Neural cell (in vitro differentiated cells): ENCODE measurements at regions not wholly inside any gene's neighbourhood (a gene's known extent, or its start where the extent isn't known, plus 50 kb on each side); places are given as distances from the start of the nearest gene placed in this dataset.

Source experiments
- H2AFZ ChIP-seq: fragments of 200-600, 300-800 bp; sonication (generic), shearing (Covaris generic); 2 replicates; pipeline ENCODE4 v1.6.0; 2014; ENCODE audit warnings: low read depth, mild to moderate bottlenecking, antibody characterized with exemption, low read length, moderate library complexity
- H3F3A ChIP-seq: fragments of 200-600 bp; shearing (Covaris generic); 2 replicates; pipeline ENCODE4 v1.6.1; 2016; ENCODE audit warnings: mild to moderate bottlenecking, moderate library complexity, mixed read lengths, antibody characterized with exemption, low read length; ENCODE audit not compliant: insufficient read depth, poor library complexity, severe bottlenecking
- H3K27ac ChIP-seq: fragments of 200-600, 300-800 bp; sonication (generic), shearing (Covaris generic); 2 replicates; pipeline ENCODE4 v1.5.1; 2014; ENCODE audit warnings: mild to moderate bottlenecking, low read length, moderate library complexity
- H3K27me3 ChIP-seq: fragments of 300-800, 200-600 bp; sonication (generic), shearing (Covaris generic); 2 replicates; pipeline ENCODE4 v1.6.0; 2014; ENCODE audit warnings: mild to moderate bottlenecking, low read depth, low read length, moderate library complexity; ENCODE audit not compliant: insufficient read depth
- H3K36me3 ChIP-seq: fragments of 300-800, 200-600 bp; sonication (generic), shearing (Covaris generic); 2 replicates; pipeline ENCODE4 v1.5.1; 2014; ENCODE audit warnings: mild to moderate bottlenecking, antibody characterized with exemption, low read length, moderate library complexity; ENCODE audit not compliant: insufficient read depth
- H3K4me2 ChIP-seq: fragments of 300-800, 200-600 bp; sonication (generic), shearing (Covaris generic); 2 replicates; pipeline ENCODE4 v1.6.0; 2014; ENCODE audit warnings: mild to moderate bottlenecking, low read length
- H3K4me3 ChIP-seq: fragments of 300-800, 200-600 bp; sonication (generic), shearing (Covaris generic); 2 replicates; pipeline ENCODE4 v1.5.1; 2014; ENCODE audit warnings: mild to moderate bottlenecking, low read length, moderate library complexity
- H3K79me2 ChIP-seq: fragments of 200-600 bp; shearing (Covaris generic); replicated peaks from 2 replicates; pipeline ENCODE4 v1.6.0; 2014; ENCODE audit warnings: mild to moderate bottlenecking, low read length, moderate library complexity; ENCODE audit not compliant: insufficient read depth
- H3K9ac ChIP-seq: fragments of 300-800, 200-600 bp; sonication (generic), shearing (Covaris generic); 2 replicates; pipeline ENCODE4 v1.6.1; 2016; ENCODE audit warnings: mild to moderate bottlenecking, low read length, mixed read lengths
- H3K9me2 ChIP-seq: fragments of 200-600 bp; shearing (Covaris generic); 2 replicates; pipeline ENCODE4 v1.6.1; 2016; ENCODE audit warnings: mild to moderate bottlenecking, low read length, mixed read lengths; ENCODE audit not compliant: insufficient read depth
- H3K9me3 ChIP-seq: fragments of 200-600, 300-800 bp; sonication (generic), shearing (Covaris generic); 2 replicates; pipeline ENCODE4 v1.6.1; 2016; ENCODE audit warnings: mild to moderate bottlenecking, mixed run types, low read length, moderate library complexity, mixed read lengths
- H4K20me1 ChIP-seq: fragments of 200-600 bp; shearing (Covaris generic); 2 replicates; pipeline ENCODE4 v1.6.1; 2016; ENCODE audit warnings: mild to moderate bottlenecking, mixed run types; ENCODE audit not compliant: insufficient read depth
- EP300 ChIP-seq: fragments of 450-650 bp; conservative IDR thresholded peaks from 2 replicates; pipeline ENCODE4 v1.6.1; 2014; ENCODE audit warnings: antibody characterized with exemption, mild to moderate bottlenecking, moderate library complexity; ENCODE audit not compliant: poor library complexity, severe bottlenecking
- EZH2 ChIP-seq: fragments of 200-600, 300-800 bp; shearing (Covaris generic), sonication (generic); IDR thresholded peaks from 2 replicates; pipeline ENCODE4 v1.6.1; 2014; ENCODE audit warnings: antibody characterized with exemption, low read length, borderline replicate concordance, mild to moderate bottlenecking; ENCODE audit not compliant: insufficient read depth, poor library complexity, severe bottlenecking
- MXI1 ChIP-seq: fragments of 450-650 bp; conservative IDR thresholded peaks from 2 replicates; pipeline ENCODE4 v1.6.1; 2014; ENCODE audit warnings: antibody characterized with exemption, mild to moderate bottlenecking; ENCODE audit not compliant: poor library complexity, severe bottlenecking
- POLR2AphosphoS5 ChIP-seq: IDR thresholded peaks from 2 replicates; pipeline ENCODE4 v1.6.1; 2012
- RAD21 ChIP-seq: fragments of 450-650 bp; conservative IDR thresholded peaks from 2 replicates; pipeline ENCODE4 v1.6.1; 2014; ENCODE audit warnings: antibody characterized with exemption, mild to moderate bottlenecking, moderate library complexity
- SMC3 ChIP-seq: fragments of 450-650 bp; conservative IDR thresholded peaks from 2 replicates; pipeline ENCODE4 v1.6.1; 2014; ENCODE audit warnings: antibody characterized with exemption, mild to moderate bottlenecking, moderate library complexity; ENCODE audit not compliant: poor library complexity
- TAF1 ChIP-seq: IDR thresholded peaks from 2 replicates; pipeline ENCODE4 v1.6.1; 2012; ENCODE audit warnings: low read depth
- TF ChIP-seq, protein P1 (sequence below): fragments of 450-650 bp; IDR thresholded peaks from 2 replicates; pipeline ENCODE4 v1.5.1; 2014; ENCODE audit warnings: antibody characterized with exemption, mild to moderate bottlenecking, moderate library complexity; ENCODE audit not compliant: poor library complexity, severe bottlenecking
- TF ChIP-seq, protein P2 (sequence below): IDR thresholded peaks from 2 replicates; pipeline ENCODE4 v1.6.1; 2012; ENCODE audit warnings: borderline replicate concordance

DNA sequence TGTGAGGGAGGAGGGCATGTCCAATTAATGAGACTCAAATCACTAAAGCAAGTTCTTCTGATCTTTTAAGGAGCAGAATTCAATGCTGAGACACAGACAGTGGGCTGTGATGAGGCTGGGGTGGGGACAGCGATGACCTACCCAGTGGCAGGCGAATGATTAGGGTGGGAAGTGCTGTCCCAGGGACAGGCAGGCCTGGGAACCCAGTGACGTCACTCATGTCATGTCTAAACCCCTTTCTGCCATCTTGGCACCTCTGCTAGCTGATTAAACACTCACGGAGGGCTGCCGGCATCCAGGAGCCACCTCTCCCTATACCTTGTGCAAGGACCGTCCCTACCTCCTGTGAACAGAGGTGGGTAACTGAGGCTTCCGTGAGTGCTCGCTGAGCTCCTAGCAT is 1235.2 kb downstream of the TBC1D22A start:
- no peaks in the 10 kb centered on the region for H3K79me2 ChIP-seq
- no peak overlapping the region for H3K4me3 ChIP-seq
- no peaks in the 10 kb centered on the region for H3K27me3 ChIP-seq
- no peaks in the 10 kb centered on the region for H4K20me1 ChIP-seq
- no peak overlapping the region for H3K9ac ChIP-seq
- no peak overlapping the region for H2AFZ ChIP-seq
- no peaks in the 10 kb centered on the region for H3F3A ChIP-seq
- H3K9me3 ChIP-seq, result no peaks in the 10 kb centered on the region
- no peaks in the 10 kb centered on the region for H3K9me2 ChIP-seq
- no peaks in the 10 kb centered on the region for H3K36me3 ChIP-seq
- no peak overlapping the region for H3K4me2 ChIP-seq
- TF ChIP-seq, protein P1, sequence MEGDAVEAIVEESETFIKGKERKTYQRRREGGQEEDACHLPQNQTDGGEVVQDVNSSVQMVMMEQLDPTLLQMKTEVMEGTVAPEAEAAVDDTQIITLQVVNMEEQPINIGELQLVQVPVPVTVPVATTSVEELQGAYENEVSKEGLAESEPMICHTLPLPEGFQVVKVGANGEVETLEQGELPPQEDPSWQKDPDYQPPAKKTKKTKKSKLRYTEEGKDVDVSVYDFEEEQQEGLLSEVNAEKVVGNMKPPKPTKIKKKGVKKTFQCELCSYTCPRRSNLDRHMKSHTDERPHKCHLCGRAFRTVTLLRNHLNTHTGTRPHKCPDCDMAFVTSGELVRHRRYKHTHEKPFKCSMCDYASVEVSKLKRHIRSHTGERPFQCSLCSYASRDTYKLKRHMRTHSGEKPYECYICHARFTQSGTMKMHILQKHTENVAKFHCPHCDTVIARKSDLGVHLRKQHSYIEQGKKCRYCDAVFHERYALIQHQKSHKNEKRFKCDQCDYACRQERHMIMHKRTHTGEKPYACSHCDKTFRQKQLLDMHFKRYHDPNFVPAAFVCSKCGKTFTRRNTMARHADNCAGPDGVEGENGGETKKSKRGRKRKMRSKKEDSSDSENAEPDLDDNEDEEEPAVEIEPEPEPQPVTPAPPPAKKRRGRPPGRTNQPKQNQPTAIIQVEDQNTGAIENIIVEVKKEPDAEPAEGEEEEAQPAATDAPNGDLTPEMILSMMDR, result no peak
- TF ChIP-seq SMC3 (no peak), TAF1 (no peak), POLR2AphosphoS5 (no peak), RAD21 (no peak), EZH2 (no peak), MXI1 (no peak), EP300 (no peak)
- TF ChIP-seq, protein P2, sequence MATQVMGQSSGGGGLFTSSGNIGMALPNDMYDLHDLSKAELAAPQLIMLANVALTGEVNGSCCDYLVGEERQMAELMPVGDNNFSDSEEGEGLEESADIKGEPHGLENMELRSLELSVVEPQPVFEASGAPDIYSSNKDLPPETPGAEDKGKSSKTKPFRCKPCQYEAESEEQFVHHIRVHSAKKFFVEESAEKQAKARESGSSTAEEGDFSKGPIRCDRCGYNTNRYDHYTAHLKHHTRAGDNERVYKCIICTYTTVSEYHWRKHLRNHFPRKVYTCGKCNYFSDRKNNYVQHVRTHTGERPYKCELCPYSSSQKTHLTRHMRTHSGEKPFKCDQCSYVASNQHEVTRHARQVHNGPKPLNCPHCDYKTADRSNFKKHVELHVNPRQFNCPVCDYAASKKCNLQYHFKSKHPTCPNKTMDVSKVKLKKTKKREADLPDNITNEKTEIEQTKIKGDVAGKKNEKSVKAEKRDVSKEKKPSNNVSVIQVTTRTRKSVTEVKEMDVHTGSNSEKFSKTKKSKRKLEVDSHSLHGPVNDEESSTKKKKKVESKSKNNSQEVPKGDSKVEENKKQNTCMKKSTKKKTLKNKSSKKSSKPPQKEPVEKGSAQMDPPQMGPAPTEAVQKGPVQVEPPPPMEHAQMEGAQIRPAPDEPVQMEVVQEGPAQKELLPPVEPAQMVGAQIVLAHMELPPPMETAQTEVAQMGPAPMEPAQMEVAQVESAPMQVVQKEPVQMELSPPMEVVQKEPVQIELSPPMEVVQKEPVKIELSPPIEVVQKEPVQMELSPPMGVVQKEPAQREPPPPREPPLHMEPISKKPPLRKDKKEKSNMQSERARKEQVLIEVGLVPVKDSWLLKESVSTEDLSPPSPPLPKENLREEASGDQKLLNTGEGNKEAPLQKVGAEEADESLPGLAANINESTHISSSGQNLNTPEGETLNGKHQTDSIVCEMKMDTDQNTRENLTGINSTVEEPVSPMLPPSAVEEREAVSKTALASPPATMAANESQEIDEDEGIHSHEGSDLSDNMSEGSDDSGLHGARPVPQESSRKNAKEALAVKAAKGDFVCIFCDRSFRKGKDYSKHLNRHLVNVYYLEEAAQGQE, result no peak
- no peak overlapping the region for H3K27ac ChIP-seq

DNA sequence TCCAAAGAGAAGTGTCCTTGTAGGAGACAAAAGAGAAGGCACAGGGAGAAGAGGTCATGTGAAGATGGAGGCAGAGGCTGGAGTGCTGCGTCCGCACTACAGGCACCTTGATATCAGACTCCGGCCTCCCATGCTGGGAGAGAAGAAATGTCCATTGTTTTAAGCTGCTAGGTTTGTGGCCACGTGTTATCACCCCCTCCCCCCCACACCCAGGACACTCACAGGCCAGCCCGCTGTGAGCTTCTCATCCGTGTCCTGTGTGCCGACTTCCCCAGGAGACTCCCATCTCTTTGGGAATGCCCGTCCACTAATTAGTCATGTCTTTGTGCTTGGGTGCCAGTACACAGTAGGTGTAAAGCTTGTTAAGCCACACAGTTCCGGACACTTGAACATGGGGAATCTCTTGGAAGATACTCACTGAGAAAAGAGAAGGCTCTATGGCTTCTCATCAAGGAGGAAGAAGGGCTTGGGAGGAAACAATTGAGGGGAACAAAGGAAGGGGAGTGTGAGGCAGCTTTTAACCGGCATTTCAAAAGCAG is 1234.7 kb downstream of the TBC1D22A start:
- no peaks in the 10 kb centered on the region for H3K79me2 ChIP-seq
- no peak overlapping the region for H3K27ac ChIP-seq
- no peaks in the 10 kb centered on the region for H3K9me2 ChIP-seq
- TF ChIP-seq EZH2 (no peak), POLR2AphosphoS5 (no peak), SMC3 (no peak), TAF1 (no peak), RAD21 (no peak), MXI1 (no peak), EP300 (no peak)
- TF ChIP-seq, protein P2, result no peak
- TF ChIP-seq, protein P1, result no peak
- no peak overlapping the region for H2AFZ ChIP-seq
- no peak overlapping the region for H3K9ac ChIP-seq
- H3K4me3 ChIP-seq, result no peak overlapping the region
- no peaks in the 10 kb centered on the region for H3K9me3 ChIP-seq
- H3K27me3 ChIP-seq, result no peaks in the 10 kb centered on the region
- no peaks in the 10 kb centered on the region for H4K20me1 ChIP-seq
- H3F3A ChIP-seq, result no peaks in the 10 kb centered on the region
- H3K4me2 ChIP-seq, result no peak overlapping the region
- H3K36me3 ChIP-seq, result no peaks in the 10 kb centered on the region
